ENCODE measurements at regions not wholly inside any gene's neighbourhood (a gene's known extent, or its start where the extent isn't known, plus 50 kb on each side); places are given as distances from the start of the nearest gene placed in this dataset.

- in situ Hi-C loops (cut with MboI), result no loop called here
- Histone ChIP-seq H4K20me1 (ENCODE audit: control insufficient read depth, insufficient read depth) (no peaks in the 10 kb centered on the region), H3K4me3 (no peak overlapping the region), H2AFZ (ENCODE audit: control insufficient read depth, low read depth, low read length) (no peak overlapping the region), H3K9ac (ENCODE audit: control insufficient read depth, insufficient read depth, low read length) (no peak overlapping the region), H3K4me2 (ENCODE audit: control insufficient read depth, insufficient read depth) (no peak overlapping the region), H3K79me2 (ENCODE audit: control insufficient read depth, insufficient read depth, low read length) (no peaks in the 10 kb centered on the region), H3K36me3 (ENCODE audit: control insufficient read depth in 2 of 2, insufficient read depth in 2 of 2, low read length in 1 of 2) (no peaks in the 10 kb centered on the region), H3K27ac (ENCODE audit: control insufficient read depth, insufficient read depth) (no peak overlapping the region), H3K4me1 (ENCODE audit: control insufficient read depth, insufficient read depth, low read length) (no peaks in the 10 kb centered on the region), H3K27me3 (replicated peaks in 1 of 2; ENCODE audit: control insufficient read depth in 2 of 2, insufficient read depth in 2 of 2, low read length in 1 of 2) (no peaks in the 10 kb centered on the region), H3K9me3 (replicated peaks; ENCODE audit: control insufficient read depth, insufficient read depth, low read length) (no peaks in the 10 kb centered on the region)
- CTCF ChIA-PET, result no interaction called here
- DNase-seq (ENCODE audit: low read depth, low spot score), result no peak
- TF ChIP-seq NFXL1 (IDR thresholded peaks at IDR 0.05; ENCODE audit: borderline replicate concordance), result no peak
- TF ChIP-seq CEBPZ (IDR thresholded peaks at IDR 0.05; ENCODE audit: low read depth, low read length), result no peak
- no peak for TF ChIP-seq MLLT1 (IDR thresholded peaks at IDR 0.05)
- FAIRE-seq, result no peak
- POLR2A ChIA-PET, result no interaction called here
- RAD21 ChIA-PET (ENCODE audit: unreplicated experiment), result no interaction called here
- BruUV-seq (replicated peaks), result no TSS peak
- no peak for ATAC-seq
- SMC1A ChIA-PET (ENCODE audit: uncharacterized antibody, unreplicated experiment), result no interaction called here
- intact Hi-C loops (cut with micrococcal nuclease; ENCODE audit: unreplicated experiment), result no loop called here
- WGBS (ENCODE audit: insufficient coverage, insufficient replicate concordance, low lambda C conversion rate, missing lambda C conversion rate), result 3% methylated on average over 5 of the region's 5 CpGs
These were observed 1133.3 kb upstream of the ADGRB3 start for GRCh38 chr6:67501755-67502154.
